NCI-H2081 treated with DMSO at 0.1 percent for 48 hours (cell line): ENCODE measurements at regions not wholly inside any gene's neighbourhood (a gene's known extent, or its start where the extent isn't known, plus 50 kb on each side); places are given as distances from the start of the nearest gene placed in this dataset.
A peak's percentile ranks its signal among the peaks of the same experiment; 100 is the strongest.

Source experiments
- DNase-seq: peaks from one replicate; lab custom pipeline; 2025; lab: John Stamatoyannopoulos, UW

DNA sequence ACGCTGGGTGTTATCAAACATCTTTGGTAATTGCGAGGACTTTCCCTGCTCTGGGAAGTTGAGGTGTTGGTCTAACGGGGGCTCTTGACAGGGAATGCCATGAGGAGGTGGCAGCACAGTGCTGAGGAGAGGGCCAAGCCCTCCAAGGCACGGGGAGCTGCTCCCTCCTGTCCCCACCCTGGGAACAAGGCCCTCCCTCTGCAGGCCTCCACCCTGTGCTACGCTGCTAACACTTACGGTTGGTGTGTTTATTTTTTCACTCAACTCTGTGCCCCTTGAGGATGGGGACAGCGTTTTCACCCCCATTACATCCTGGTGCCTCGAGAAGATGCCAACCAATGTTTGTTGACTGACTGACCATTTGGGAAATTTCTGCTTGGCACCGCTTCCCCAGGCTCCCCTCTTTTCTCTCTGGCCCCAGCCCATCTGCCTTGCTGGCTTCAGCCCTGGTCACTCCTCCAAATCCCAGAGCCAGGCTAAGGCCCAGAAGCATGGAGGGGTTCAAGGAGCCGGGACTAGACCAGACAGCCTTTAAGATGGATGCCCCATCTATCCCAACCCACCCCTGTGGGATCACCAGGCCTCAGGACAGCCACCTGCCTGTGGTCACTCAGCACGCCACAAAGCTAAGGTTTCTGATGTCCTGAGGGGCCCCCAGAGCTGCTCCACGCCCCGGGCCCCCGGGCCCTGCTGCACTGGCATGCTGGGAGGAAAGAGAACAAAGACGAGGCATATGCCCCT is 125.7 kb downstream of the BARX1 start:
- no peak for DNase-seq

DNA sequence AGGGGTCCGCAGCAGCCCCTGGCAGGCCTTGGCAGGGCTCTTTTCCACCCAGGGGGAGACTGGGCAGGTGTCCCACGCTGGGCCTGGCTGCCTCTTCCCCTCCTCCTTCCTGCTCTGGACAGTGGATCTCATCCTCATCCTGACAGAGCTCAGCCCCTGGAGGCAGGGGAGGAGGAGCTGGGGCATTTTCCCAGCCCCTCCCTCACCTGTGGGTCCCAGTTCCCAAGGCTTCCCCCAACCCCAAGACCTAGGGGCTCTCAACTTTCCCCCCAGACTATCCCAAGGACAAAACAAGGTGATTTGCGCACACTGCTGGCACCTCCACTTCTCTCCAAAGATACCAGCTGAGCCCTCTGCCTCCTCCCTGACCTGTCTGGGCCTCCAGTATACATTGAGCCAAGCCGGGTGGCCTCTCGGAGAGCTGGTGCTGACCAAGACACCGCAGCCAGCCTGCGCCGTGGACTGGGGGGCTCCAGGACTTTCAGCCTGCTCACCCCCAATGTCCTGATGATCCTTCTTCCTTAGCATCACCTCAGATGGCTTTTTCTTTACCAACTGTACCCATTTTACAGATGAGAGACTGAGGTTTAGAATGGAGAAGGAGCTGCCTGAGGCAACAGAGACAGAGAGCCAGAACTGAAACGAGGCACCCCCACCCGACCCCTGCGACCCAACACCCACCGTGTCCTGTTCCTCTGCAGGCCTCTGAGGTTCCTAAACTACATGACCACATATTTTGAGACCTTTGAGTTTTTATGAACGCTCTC is 126.6 kb downstream of the BARX1 start:
- DNase-seq, result no peak

DNA sequence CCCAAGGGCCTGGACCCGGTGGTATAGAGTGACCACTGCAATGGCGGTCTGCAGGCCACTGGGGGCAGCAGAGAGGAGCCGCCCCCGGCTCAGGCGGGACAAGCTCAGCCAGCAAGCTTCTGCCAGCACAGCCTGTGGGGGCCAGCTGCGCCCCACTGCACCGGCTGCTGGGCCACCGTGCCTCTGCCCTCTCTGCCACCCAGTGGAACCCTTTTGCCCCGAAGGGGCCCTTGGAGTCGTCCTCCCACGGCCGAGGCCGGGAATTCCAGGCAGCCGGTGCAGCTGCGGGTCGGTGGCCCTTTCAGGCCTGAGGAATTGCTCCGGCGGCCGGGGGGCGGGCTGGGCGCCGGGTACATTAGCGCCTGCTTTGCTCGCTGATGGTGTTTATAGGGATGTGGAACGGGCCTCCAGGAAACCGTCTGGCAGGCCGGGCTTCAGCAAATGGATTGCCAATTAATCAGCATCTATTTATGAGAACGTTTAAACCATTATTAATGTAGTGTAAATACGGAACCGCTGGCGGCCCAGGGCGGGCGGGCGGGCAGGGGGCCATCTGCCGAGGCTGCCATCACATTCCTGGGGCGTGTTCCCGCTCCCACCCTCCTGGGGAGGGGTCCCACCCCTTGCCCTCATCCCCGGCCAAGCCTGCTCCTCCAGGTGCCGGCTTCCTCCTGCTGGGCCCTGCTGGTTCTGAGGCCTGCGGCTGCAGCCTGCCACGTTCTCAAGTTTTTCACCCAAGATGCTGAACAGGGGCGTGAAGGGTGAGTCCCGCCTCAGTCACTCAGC is 127.4 kb downstream of the BARX1 start:
- DNase-seq, result no peak

- no peak for DNase-seq
These were observed 128.1 kb downstream of the BARX1 start for GRCh38 chr9:93826905-93827544.

DNA sequence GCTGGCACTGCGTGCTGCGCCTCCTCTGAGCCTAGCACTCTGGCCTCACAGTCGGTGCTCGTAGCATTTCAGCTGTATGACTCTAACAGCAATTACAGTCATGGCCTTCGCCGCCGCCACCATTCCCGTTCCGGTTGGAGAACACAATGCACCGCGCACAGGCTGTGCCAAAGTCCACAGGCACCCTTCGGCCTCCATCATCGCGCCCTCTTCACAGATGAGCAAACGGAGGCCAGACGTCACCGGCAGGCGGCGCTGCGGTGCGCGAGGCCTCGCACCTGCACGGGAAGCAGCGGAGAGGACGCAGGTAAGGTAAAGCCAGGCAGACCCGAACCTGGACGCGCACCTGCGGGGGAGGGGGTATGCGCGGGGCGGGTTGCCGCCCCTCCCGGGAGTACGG is 128.9 kb downstream of the BARX1 start:
- no peak for DNase-seq

GRCh38 chr9:93825348-93826115 is 129.6 kb downstream of the BARX1 start:
- DNase-seq, result no peak

DNA sequence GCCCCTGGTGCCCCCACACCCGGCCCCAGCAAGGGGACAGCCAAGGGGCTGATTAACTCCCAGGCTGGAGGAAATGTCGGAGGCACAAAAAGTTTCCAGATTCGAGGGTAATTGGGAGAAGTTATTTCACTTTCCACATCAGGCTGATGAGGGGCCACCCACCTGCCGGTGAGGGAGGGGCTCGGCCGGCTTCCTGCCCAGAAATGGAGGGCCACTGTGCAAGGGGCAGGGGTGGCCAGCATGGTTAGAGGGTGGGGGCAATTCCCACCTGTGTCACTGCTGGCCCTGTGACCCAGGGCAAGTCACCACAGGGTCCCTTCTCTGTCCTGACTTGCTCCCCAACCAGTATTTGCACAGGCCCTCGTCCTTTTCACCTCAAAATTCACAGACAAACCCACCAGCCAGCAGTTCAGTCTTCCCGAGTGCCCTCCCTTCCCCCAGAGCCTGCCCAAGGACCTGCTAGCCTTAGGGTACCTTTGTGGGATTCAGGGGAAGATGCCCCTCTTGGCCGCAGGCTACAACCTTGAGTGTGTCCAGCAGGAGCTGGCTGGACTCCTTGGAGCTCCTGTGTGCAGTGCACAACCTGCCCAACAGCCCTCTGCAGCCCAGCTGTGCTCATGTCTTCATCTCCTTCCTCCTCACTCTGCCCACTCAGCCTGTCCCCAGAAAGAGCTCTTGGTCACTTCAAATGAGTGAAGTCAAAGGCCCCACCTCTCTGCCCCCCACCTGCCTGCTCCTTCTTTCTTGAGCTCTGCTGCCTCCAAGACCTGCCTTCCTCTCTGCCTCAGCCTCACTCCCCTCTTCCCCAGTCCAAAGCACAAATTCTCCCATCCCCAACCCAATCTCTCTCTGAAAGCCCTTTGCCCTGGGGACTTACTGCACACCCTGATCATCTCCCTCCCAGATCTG is 130.5 kb downstream of the BARX1 start:
- DNase-seq, result no peak

DNA sequence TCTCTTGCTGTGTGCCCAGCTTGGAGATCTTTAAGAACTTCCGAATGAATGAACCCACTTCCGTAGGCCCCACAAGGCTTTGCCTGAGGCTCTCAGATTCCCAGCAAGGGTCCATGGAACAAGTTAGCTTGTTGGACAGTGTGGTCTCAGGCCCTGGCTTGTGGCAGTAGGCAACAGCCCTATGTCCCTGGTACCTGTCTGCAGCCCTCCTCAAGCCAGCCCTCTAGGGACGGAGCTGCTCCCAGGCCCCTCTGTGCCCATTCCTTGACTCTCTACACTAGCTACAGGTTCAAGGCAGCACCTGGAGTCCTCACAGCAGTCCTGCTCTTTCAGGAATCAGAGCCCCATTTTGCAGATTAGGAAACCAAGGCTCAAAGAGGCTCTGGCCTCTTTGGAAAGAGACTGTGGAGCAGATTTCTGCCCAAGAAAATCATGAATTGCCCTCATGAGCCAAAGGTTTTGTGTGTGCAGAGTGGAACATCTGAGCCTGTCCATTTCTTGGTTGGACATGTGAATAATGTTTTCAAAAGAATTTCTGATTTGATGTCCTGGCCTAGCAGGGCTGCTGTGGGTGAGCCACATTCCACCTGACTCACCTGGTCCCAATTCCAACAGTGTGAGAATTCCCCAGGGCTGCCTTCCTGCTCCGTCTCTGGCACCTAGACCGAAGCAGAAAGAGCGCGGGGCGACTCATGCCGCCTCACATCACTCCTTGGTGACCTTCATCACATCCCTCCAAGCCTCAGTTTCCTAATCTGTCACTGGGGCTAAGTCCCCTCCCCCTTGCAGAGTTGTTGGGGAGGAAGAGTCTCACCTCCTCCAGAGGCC is 131.7 kb downstream of the BARX1 start:
- DNase-seq, result no peak

- DNase-seq, result no peak
These were observed 132.9 kb downstream of the BARX1 start for GRCh38 chr9:93822229-93822628.

GRCh38 chr9:93821307-93821703 is 133.8 kb downstream of the BARX1 start:
- no peak for DNase-seq

GRCh38 chr9:93820667-93821306 is 134.4 kb downstream of the BARX1 start:
- DNase-seq, result no peak

GRCh38 chr9:93819905-93820304 is 135.2 kb downstream of the BARX1 start:
- no peak for DNase-seq

GRCh38 chr9:93818827-93819472 is 136.2 kb downstream of the BARX1 start:
- DNase-seq, result no peak

DNA sequence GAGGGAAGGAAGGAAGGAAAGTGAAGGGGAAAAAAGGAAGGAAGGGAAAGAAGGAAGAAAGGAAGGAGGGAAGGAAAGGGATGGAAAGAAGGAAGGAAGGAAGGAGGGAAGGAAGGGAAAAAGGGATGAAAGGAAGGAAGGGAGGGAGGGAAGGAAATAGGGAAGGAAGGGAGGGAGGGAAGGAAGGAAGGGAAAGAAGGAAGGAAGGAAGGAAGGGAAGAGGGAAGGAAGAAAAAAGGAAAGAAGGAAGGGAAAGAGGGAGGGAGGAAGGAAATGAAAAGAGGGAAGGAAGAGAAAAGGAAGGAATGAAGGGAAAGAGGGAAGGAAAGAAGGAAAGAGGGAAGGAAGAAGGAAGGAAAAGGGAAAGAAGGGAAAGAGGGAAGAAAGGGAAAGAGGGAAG is 136.9 kb downstream of the BARX1 start:
- DNase-seq, result no peak

DNA sequence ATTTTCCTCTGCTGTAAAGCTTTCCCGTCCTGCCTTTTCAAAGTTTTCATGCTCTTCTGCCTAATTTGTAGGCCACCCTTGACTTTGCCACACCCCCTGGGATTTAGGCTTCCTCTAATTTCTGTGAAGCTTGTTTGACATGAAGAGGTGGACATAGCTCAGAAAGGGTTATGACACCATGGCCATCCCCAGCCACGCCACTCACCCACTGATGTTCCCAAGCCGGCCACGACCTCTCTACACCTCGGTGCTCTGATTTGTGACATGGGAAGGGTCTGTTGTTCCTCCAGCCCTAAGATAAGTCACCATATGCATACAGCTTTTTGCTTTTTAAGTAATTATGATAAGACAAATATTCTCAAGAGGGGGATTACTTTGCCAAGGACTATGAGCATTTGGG is 139.5 kb downstream of the BARX1 start:
- no peak for DNase-seq

DNA sequence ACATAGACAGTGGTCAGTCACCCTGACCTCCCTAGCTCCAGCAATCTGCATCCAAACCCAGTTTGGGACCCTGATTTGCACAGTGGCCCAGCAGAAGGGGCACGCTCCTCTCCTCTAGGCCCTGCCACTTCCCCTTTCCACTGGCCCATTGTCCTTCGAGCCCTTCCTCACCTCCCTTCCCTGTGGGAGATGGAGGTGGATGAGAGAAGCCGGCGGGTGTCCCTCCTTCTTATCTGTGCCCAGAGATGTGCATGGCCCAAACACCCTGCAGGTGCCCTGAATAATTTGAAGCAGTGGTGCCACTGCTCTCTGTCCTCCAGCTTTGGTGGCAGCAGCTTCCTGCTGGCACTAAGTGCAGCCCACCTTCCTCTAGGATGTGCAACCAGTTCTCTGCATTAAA is 140.0 kb downstream of the BARX1 start:
- no peak for DNase-seq

DNA sequence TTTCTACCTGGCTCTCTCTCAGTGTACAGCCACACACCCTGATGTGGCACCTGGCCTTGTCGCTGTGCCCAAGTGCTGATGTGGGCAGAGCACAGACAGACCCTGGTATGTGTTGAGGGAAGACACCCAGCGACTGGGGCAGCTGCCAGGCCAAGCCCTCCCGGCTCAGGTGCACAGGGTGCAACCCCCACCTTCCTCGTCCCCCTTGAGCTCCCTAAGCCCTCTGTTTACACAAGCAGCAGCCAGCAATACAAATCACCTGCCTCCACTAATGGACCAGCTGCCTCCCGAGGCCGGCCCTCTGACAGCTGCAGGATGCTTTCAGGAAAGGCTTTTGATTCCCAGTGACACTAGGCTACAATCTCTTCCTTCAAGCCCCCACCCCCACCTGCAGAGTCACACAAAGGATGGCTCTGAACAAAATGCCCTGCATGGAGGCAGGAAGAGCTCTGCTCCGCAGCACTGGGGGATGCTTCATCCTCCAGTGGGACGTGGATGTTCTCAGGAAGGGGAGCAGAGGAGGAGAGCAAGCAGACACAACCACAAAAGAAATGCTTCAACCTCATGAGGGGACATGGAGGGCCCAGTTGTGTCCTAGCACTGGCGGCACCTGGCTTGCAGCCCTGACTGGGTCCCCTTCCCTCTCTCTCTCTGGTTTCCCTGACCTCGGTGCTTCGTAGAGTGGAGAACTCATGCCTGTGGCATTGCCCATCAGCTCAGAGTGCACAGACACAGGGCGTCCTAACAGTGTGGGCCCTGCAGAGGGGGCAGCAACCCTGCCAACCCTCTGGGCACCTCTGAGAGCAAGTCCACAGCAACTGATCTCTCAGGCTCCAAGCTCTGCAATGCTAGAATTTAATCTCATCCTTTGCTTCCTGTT is 140.8 kb downstream of the BARX1 start:
- DNase-seq, result peak; percentile 86
